KG1 (cell line): ENCODE measurements at regions not wholly inside any gene's neighbourhood (a gene's known extent, or its start where the extent isn't known, plus 50 kb on each side); places are given as distances from the start of the nearest gene placed in this dataset.

Source experiments
- DNase-seq: peaks from one replicate; lab custom pipeline; 2025; lab: John Stamatoyannopoulos, UW

DNA sequence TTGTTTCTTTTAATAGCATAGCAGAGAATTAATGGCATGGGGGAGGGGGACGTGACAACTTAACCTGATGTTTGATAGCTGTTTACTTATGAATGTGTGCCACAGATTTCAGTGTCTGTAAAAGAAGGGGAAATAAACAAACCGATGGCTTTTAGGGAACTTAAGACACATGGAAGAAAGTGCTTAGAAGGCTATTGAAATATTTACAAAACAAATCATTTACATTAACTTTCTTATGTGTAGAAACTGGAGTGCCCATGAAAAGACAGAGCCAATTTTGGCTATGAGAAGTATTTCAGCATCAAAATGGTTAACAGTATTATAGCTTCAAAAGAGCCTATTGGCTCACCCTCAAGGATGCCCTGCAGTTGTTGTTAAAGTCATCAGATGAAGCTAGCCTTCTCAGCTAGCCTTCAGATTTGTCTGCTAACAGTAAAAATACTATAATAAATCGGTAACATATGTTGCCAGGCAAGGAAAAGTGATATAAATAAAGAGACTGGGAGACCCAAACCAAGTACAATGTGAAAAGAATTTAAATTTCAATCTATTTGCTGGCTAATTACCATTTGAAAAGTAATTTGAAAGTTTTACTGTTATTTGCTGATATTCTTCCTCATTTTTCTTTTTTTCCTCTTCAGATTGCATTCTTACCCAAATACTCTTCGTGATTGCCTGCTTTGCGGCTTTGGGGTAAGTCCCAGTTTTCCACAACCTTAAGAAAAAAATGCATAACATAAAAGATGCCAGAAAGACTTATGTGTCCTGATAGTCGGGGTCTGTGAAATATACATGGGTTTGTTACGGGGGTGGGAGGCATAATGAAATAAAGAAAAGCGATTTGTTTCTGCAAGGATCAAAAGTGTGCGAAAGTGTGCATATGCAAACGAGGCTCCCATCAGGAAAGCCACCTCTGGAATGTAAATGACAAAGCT, 256.4 kb downstream of the MEIS1 start:
- no peak for DNase-seq

DNA sequence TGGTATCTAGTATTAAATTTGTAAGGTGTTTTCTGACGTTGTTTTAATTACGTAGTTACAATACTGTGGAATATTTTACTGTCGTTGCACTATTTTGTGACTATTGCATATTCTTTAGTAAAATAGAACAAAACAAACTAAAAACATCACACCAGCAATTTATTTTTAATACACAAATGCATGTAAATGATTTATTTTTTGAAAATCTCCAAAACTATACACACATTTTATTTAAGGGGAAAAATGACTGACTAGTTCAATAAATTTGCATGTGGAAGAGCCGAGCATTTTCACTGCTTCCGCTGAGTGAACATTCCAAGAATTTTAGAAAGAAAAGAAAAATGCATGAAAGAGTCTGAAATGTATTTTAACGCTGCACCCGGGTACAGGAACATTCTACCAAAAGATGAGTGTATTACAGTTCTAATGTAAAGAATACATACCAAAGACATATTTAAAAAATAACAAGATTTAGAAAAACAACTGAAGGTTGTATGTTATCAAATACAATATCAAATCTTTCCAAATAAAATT, 257.7 kb downstream of the MEIS1 start:
- DNase-seq = no peak

DNA sequence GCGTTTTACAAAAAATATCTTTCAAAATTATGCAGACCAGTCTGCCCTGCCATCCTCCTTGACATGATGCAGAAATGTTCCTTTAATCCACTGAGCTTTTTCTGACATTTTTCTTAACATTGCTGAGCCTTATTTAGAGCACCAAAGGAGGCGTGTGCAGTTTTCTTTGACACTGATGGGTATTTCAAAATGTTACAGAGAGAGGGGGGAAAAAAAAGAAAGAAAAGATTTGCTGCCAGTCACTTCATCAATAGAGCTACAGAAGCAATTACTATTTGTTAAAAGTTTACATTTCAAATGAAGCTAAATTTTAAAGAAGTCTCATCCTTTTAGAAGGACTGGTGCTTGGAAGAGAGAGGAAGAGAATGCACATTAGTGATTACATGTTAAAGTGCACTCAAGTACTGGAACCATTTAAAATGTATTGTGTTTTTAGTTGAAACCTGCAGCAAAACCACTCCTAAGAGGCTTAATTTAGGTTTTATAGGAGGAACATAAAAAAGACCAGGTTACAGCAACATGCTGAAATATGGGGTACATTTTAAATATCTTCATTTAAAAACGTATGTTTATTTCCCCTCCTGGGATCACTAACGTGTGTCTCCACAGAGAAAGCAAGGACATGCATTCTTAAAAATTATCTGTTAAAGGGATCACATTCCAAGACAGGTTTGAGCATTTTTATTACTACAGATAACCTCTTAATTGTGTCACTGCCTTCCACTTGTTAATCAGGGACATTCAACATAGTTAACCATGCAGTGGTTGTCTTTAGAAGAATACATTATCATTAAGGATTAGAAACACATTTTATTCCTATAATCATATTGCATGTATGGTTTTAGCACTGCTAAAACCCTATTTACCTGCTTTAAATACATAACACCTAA, 258.4 kb downstream of the MEIS1 start:
- DNase-seq = no peak

DNA sequence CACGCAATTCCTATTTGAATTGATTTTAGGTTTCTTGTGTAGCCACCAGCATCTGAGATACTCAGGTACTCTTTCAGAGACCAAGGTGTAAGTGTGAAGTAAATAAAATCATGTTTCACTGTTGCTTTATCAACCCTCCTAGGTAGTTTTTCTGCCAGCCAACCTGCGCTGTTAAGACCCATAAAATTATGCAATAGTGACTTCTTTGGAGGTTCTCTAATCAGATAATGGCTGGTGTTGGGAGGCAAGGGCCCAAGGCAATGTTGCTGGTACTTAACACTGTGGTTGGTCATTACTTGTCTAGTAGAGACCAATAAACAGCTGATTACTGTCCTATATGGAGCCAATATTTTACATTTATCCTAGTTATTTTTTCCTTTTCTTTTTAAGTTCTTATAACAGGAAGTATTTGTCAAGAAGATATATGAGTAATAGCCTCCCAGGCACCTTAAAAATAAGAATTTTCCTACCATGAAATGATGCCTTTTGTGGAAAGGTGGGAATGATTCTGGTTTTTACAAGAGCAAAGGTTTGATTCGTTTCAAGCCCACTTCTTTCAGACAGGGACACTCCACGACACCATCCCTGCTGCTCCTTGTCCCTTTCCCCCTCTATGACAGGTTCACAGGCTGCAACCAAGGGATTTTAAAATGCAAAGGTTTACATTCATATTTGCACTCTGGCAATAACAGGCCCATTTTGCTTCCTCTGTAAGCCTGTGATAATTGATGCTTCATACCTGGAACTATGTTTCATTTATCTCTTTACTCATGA, 259.3 kb downstream of the MEIS1 start:
- DNase-seq = no peak

DNA sequence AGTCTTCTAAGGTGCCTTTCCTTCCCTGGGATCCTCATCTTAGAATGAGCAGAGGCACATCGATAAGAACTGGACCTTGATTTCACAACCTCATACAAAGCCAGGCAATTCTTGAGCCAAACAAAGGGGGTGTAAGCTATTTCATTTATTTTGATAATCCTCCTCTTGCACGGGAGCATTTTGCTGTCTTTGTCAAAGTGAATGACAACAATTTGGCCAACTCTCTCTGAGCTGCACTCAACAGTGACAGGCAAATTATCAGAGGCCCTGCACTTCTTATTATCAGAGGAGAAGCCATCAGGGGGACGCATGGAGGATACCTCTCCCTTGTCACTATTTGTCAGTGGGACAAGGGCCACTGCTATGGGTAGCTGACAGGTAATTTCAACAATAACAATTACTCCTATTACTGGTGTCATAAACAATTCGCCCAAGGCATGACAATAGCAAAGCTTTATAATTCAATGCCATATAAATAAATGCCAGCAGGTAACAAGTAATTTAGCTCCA, 260.4 kb downstream of the MEIS1 start:
- no peak for DNase-seq

DNA sequence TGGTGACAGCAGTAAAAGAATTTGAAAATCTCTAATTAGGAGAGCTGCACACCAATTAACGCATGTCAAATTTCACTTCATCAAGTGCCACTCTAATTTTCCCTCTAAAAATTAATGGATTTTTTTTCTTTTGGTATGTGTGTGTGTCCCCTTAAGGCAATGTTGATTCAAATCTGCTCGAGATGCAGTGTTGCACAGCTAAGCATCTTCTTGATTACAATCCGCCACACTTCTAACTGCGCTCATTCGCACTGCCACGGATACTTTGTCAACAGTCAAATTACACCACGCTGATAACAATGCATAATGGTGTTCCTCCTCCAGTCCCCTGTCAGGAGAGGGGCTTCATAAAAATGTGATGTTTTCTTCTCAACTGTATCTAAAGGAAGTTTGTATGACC, 261.4 kb downstream of the MEIS1 start:
- no peak for DNase-seq

DNA sequence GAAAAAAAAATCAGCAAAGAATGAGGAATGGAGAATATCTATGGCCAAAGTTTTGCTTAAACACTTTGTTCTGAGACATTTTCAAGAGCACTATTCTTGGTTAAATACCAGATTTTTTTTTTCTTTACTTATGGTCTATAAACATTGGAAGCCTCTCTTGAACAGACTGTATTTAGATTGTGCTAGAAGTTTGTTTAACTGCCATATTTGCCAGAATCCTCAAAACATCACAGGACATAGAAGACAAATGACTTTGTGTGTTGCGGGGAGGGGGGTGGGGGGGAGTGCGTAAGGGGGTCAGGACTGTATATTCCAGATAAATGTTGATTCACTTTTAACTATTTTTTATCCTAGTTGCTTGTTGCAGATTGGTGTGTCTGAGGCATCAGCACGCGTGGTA, 262.0 kb downstream of the MEIS1 start:
- DNase-seq = no peak

DNA sequence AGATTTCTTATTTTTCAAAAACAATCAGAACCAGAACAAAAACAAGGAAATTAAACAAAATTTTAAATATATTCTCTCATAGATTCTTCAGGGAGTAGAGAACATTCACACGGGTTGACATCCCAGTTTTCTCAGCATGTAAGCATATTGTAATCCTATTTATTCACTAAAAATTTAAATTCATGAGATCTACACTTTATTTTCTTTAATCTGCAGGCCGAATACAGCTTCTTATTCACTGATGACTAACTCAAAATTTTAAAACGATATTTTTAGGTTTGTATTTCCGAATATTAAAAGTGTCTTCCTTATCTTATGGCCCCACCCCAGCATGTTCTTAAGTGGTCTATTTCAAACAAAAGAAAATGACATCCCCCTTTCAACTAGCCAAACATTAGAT, 262.4 kb downstream of the MEIS1 start:
- no peak for DNase-seq

DNA sequence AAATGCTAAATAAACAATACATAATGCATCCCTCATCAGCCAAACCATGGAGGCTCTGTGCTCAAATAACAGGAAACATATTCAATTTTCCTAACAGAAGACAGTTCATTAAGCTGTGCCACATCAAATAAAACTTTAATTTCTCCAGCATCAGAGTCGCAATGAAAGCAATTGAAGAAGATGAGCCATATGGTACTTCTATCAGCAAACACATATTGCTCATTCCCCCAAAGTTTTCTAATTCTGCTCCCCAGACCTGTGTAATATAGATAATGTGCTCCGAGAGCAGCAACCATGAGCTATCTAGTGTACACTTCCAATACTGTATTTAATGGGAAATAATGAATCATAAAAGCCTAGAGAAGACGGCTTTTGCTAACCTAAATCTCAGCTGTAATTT, 263.2 kb downstream of the MEIS1 start:
- no peak for DNase-seq

DNA sequence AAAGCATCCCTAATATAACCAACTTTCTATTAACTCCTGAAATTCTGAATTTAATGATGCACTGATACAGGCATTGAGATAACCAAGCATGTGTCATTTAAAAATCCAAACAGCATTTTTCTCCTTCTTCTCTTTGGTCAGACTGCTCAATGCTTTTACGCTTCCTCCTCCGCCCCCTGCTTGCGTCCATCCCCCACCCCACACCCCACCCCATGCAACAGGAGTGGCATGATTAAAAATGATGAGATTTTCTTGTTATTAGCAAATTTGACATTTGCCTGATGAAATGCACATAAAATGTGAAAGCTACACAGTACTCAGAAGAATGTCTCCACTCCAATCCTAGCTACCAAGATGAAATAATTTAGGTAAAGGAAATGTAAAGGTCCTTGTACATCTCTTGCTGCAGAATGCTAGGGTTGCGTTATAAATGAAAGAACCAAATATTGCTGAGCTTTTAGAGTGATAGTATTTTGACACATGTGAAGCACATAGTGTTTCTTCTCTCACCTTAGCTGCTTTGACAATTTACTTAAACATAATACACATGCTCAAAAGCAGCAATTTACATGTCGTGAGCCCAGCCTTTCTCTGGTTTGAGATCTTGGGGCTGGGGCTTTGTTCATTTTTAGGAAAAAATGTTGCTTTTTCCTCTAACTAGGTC, 263.8 kb downstream of the MEIS1 start:
- DNase-seq = no peak

DNA sequence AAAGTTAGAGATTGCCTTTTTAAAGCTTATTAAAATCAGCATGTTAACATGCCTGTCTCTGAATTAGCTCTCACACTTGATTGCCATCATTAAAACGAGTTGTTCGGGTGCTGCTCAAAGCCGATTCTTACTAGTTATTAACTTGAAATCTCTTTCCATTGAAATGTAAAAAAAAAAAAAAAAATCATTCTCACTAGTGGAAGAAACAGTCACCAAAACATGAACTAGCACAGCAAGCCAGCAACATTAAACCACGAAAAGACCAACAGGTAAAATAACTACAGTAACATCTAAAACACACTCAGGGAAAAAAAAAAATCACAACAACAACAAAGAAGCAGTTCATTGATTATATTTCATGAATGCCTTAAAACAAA, 264.5 kb downstream of the MEIS1 start:
- DNase-seq = no peak

DNA sequence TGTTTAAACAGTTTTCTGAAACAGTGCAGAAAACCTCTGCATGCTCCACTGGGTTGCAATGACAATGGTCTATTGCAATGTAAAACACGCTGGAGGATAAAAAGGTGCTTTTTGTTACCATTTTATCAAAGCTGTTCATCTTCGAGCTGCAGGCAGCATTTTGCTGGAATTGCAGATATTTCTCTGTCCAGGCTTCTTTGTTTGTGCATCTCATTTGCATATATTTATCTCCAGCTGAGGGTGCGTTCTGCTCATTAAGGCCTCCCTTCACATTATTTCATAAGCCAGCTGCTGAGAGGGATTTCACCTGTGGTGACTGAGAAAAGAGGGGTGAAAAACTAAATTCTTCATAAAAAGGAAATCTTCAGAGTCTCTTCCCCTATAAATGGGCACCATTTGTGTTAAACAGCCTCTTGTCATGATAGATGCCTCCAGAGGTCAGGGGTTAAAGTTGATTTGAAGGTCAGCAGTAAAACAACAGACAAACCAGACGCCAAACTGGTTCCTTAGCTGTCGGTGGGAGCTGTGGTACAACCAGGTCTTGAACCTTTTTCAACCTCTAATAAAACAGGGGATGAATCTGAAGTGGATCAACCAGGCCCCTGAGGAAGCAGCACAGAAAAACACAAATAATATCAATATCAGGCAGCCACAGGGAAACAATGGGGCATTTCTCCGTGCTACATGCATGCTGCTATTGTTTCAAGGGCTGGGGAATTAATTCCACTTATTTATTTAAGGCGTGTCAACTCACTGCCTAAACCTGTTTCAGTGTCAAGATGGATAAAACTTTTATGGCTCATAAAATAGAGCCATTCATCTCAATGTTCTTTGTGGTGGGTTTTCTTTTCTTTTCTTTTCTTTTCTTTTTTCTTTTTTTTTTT, 265.1 kb downstream of the MEIS1 start:
- DNase-seq = no peak

DNA sequence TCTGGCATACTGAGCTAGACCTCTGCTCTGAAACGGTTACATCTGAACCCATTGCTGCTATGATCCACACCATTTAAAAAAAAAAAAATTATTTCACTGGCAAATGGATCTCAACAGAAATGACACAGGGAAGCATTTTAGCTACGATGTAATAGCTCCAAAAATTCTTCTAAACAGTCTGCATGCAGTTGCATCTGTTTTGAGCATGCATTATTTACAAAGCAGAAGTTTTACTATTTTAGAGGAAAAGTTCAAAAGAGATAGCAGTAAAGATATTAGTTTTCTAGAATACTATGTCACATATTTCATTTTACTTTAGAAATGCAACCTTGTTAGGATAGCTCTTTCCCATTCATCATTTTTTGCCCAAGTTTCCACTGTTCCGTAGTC, 265.7 kb downstream of the MEIS1 start:
- DNase-seq = no peak

DNA sequence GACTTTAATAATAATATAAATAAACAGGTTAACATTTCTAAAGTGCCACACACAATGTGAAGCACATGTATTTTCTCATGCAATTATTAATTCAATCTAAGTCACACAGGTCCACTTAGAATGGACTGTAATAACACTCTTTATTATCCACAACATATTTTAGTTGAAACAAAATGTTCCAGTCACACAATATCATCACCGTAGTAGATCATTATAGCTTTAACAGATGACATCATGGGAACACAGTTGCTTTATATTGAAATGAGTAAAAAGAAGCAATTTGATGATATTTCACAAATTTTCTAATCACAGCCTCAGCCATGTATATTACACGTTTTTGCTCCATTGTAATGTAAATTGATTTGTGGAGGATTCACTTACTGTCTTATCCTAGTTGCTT, 266.3 kb downstream of the MEIS1 start:
- no peak for DNase-seq

DNA sequence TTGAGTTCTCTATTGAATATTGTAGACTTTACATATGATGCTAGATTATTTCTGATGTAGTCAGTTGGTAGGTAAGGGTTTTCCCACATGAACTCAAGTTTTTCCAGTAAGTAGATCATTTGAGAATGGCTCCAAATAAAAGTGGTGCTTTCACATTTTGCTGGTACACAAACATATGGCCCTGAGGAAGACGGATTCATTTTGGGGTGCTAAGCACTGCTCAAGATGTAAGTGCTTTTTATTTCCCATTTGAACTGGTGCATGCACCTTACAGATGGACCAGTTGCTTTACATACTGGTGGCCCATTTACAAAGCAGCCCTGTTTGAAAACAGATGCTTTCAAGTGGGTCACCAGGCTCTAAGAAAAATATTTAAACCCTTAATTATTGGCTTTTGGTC, 266.7 kb downstream of the MEIS1 start:
- DNase-seq = no peak

DNA sequence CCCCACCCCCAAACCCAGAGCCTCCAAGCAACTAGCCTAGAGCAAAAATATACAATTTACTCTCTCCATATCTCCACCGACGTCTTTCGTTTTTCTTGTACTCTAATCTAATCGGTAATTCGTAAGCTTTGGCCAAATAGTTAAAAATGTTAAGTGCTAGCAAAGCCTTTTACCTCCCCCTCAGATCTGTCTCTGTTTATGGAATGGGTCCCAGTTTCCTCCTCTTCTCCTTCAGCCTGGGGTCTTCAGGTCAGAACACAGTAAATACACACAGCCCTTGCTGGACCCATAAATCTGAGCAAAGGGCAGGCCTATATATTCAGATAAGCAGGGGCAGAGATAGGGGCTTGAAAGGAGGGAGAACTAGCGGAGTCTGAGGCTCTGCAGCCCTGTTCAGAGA, 267.4 kb downstream of the MEIS1 start:
- no peak for DNase-seq

DNA sequence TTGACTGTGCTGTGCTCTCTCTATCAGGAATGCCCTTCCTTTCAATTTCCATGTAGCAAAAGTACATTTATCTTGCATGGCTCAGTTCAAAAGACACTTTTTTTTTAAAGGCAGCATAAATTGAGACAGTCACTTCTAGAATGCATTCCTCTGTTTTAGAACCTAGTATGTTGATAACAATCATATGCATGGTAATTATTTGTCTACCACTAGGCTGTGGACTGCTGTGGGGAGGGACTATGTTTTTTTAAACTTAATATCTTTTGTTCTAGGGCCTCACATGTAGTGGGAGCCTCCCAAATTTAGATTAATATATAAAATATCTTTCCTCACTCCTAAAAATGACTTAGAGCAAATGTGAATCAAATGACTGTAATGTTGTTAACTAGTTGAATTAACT, 269.9 kb downstream of the MEIS1 start:
- DNase-seq = no peak

DNA sequence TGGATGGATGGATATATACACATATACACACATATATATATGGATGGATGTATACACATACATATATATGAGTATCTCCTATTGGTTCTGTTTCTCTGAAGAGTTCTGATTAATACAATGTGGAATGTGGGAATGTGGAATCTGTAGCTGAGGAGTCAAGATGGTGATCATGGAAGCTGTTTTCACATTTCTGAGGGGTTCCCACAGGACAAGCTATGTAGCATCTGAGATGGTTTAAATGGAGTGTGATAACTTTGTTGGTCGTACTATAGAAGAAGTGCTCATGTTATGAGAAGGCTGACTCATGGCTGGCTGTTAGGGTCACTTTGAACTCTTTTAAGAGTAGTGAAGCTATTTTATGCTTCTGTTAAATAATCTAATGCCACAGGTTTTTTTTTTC, 279.7 kb downstream of the MEIS1 start:
- DNase-seq = no peak

DNA sequence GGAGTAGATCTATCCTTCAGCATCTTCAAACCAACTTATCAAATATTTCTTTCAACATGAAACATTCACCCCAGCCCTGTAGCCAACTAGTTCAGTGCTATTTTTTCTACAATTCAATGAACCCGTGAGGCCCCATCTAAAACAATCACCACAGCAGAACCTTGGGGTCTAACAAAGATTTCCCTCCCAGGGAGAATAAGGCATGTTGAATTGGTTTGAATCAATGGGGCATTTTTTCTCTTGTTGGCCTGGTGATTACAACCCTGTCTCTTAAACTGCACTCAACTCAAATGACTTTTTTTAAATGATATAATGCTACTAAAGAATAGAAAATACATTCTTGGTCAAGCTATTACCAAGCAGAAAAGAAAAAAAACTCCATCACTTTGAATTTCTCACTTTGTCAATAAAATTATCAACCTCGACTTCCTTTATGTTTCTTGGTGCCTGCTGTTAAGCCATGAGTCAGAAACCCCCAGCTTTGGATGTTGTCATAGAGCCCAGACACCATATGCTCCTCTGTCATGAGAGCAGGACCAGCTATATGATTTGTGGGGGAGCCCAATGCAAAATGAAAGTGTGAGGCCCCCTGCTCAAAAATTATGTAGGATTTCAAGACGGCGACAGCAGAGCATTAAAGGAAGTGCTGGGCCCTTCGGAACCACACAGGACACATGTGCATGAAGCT, 282.4 kb downstream of the MEIS1 start:
- no peak for DNase-seq

DNA sequence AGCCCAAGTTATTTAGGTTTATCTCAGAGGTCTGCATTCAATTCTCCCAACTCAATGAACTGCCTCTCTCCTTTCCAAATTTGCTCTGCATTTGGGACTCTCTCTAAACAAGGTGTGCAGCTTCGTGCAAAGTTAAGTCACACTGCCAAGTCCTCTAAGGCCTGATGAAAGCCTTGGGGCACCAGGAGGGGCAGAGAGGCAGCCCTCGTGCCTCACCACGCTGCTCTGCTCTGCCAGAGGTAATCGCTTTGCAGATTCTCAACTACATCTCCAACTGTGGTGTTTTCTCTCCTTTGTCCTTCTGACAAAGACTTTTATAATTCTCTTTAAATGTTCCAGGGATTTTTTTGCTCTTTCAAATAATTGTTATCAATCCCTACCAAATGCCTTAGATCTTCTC, 283.0 kb downstream of the MEIS1 start:
- no peak for DNase-seq
